ENCODE measurements at regions not wholly inside any gene's neighbourhood (a gene's known extent, or its start where the extent isn't known, plus 50 kb on each side); places are given as distances from the start of the nearest gene placed in this dataset.

DNA sequence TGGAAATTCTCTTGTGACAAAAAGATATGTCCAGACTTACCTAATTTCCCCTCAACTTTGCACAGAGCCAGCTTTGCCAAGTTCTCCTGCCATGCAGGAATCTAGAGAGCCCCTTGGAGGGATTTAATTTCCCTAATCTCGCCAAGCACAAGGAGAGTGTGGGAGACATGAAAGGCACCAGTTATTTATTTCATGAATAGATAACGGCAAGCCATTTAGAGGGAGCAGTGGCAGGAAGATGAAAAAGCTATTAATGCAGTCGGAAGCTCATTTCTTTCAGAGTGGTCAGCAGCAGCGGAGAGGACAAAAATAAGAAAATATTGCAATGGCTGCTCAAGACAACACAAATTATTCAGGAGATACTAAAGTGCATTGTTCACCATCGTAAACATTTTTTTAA lies 150.9 kb upstream of the WSCD2 start:
- H3K27ac ChIP-seq (ENCODE audit: low read length), result no peak overlapping the region
- ChIA-PET POLR2A (no interaction called here), CTCF (no interaction called here)
- no peak overlapping the region for H3K4me3 Mint-ChIP-seq
- ATAC-seq (replicated peaks in 1 of 4) (no peak), DNase-seq (no peak)
- H3K36me3 ChIP-seq (ENCODE audit: control insufficient read depth in 2 of 2, extremely low read depth in 1 of 2, insufficient read depth in 1 of 2, low read length in 1 of 2), result no peaks in the 10 kb centered on the region
- H3K27me3 ChIP-seq (replicated peaks in 1 of 2; ENCODE audit: control insufficient read depth in 2 of 2, extremely low read depth in 1 of 2, insufficient read depth in 2 of 2, low read length in 1 of 2), result peaks cover 0 to 2% of the 10 kb centered on the region in 2 experiments
- no peak overlapping the region for H3K27ac Mint-ChIP-seq
- no peaks in the 10 kb centered on the region for H3K4me1 Mint-ChIP-seq
- H3K4me1 ChIP-seq (ENCODE audit: control insufficient read depth in 1 of 2, extremely low read depth in 1 of 2, insufficient read depth in 2 of 2, low read length in 2 of 2), result no peaks in the 10 kb centered on the region
- no peaks in the 10 kb centered on the region for H3K36me3 Mint-ChIP-seq
- no peak overlapping the region for H3K4me3 ChIP-seq (ENCODE audit: control insufficient read depth in 1 of 2, extremely low read depth in 1 of 2, low read length in 1 of 2)
- no peaks in the 10 kb centered on the region for H3K9me3 ChIP-seq
- 73% methylated on average over 3 of the region's 5 CpGs for WGBS (ENCODE audit: insufficient coverage)
- peaks cover 0 to 12% (median 9%) of the 10 kb centered on the region in 3 donors for H3K9me3 Mint-ChIP-seq
- H3K27me3 Mint-ChIP-seq, result peaks cover 30 to 39% of the 10 kb centered on the region in 2 donors

DNA sequence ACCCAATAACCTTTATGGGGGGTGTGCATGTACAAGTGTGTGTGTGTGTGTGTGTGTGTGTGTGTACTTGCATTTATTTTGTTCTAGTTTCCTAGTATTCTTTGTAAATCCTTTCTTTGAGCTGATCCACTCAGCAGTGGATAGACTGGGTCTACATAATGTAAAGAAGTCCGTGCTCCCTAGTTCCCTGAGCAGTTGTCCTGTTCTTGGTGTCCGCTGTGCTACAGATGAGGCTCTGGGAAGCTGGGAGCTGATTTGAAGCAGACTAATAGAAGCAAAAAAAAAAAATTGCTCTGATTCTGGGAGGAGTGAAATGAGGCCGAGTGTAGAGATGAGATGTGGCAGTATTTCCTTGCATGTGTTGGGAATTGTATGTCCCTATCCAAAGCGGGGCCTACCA lies 150.4 kb upstream of the WSCD2 start:
- no peak overlapping the region for H3K27ac Mint-ChIP-seq
- peaks cover 0 to 12% (median 9%) of the 10 kb centered on the region in 3 donors for H3K9me3 Mint-ChIP-seq
- ATAC-seq (replicated peaks in 1 of 4) (no peak), DNase-seq (no peak)
- H3K4me3 Mint-ChIP-seq, result no peak overlapping the region
- no peaks in the 10 kb centered on the region for H3K36me3 Mint-ChIP-seq
- H3K27me3 ChIP-seq (replicated peaks in 1 of 2; ENCODE audit: control insufficient read depth in 2 of 2, extremely low read depth in 1 of 2, insufficient read depth in 2 of 2, low read length in 1 of 2), result peaks cover 0 to 2% of the 10 kb centered on the region in 2 experiments
- H3K27me3 Mint-ChIP-seq, result peaks cover 32 to 42% of the 10 kb centered on the region in 2 donors
- POLR2A ChIA-PET, result interaction anchor here in 1 of 2 donors (0.6 kb wide), 1 partner anchor 121 kb away, joined by 3 read pairs; no protein-coding TSS in a partner anchor
- no peak overlapping the region for H3K27ac ChIP-seq (ENCODE audit: low read length)
- H3K36me3 ChIP-seq (ENCODE audit: control insufficient read depth in 2 of 2, extremely low read depth in 1 of 2, insufficient read depth in 1 of 2, low read length in 1 of 2), result no peaks in the 10 kb centered on the region
- no peaks in the 10 kb centered on the region for H3K9me3 ChIP-seq
- no peak overlapping the region for H3K4me3 ChIP-seq (ENCODE audit: control insufficient read depth in 1 of 2, extremely low read depth in 1 of 2, low read length in 1 of 2)
- no peaks in the 10 kb centered on the region for H3K4me1 ChIP-seq (ENCODE audit: control insufficient read depth in 1 of 2, extremely low read depth in 1 of 2, insufficient read depth in 2 of 2, low read length in 2 of 2)
- H3K4me1 Mint-ChIP-seq, result no peaks in the 10 kb centered on the region
- CTCF ChIA-PET, result no interaction called here
- 79% methylated on average over 3 of the region's 4 CpGs for WGBS (ENCODE audit: insufficient coverage)

DNA sequence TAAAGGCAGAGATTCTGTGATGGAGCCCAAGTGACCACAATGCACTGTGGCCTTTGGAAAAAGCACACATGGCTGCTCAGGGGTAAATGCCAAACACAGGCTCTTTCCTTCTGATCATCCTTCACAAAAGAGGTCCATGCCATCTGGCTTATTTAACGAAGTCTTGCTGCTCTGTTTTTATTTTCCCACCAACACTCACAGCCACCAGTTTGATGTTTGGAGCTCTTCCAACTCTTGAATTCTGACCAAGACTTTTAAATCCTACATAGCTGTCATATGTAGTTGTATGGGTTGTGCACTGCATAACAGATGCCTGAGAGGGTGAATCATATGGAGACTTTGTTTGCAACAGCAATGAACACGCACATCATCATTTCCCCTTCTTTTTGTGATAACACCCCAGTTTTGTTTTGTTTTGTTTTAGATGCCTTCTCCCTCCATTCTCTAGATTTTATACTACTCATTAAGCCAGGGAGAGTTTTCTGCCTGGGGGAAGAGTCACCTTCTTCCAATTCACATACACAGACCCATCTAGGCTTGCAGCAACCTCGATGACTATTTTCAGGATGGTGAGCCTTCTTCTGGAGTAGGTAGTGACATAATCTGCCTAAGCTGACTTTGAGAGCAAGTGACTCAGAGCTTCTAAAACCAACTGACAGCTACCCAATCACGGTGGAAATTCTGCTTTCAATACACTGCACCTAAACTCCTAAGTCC lies 145.2 kb upstream of the WSCD2 start:
- no peaks in the 10 kb centered on the region for H3K36me3 Mint-ChIP-seq
- H3K27ac Mint-ChIP-seq, result no peak overlapping the region
- H3K4me1 ChIP-seq (ENCODE audit: control insufficient read depth in 1 of 2, extremely low read depth in 1 of 2, insufficient read depth in 2 of 2, low read length in 2 of 2), result no peaks in the 10 kb centered on the region
- 60% methylated on average over 1 of the region's 4 CpGs for WGBS (ENCODE audit: insufficient coverage)
- no peak overlapping the region for H3K4me3 ChIP-seq (ENCODE audit: control insufficient read depth in 1 of 2, extremely low read depth in 1 of 2, low read length in 1 of 2)
- POLR2A ChIA-PET, result no interaction called here
- CTCF ChIA-PET, result no interaction called here
- peaks cover 25 to 29% of the 10 kb centered on the region in 2 donors for H3K27me3 Mint-ChIP-seq
- peaks cover 0 to 2% of the 10 kb centered on the region in 2 experiments for H3K27me3 ChIP-seq (replicated peaks in 1 of 2; ENCODE audit: control insufficient read depth in 2 of 2, extremely low read depth in 1 of 2, insufficient read depth in 2 of 2, low read length in 1 of 2)
- ATAC-seq (replicated peaks in 1 of 4) (no peak), DNase-seq (no peak)
- H3K9me3 ChIP-seq, result no peaks in the 10 kb centered on the region
- no peaks in the 10 kb centered on the region for H3K4me1 Mint-ChIP-seq
- H3K4me3 Mint-ChIP-seq, result no peak overlapping the region
- no peaks in the 10 kb centered on the region for H3K36me3 ChIP-seq (ENCODE audit: control insufficient read depth in 2 of 2, extremely low read depth in 1 of 2, insufficient read depth in 1 of 2, low read length in 1 of 2)
- H3K9me3 Mint-ChIP-seq, result no peaks in the 10 kb centered on the region
- H3K27ac ChIP-seq (ENCODE audit: low read length), result no peak overlapping the region

DNA sequence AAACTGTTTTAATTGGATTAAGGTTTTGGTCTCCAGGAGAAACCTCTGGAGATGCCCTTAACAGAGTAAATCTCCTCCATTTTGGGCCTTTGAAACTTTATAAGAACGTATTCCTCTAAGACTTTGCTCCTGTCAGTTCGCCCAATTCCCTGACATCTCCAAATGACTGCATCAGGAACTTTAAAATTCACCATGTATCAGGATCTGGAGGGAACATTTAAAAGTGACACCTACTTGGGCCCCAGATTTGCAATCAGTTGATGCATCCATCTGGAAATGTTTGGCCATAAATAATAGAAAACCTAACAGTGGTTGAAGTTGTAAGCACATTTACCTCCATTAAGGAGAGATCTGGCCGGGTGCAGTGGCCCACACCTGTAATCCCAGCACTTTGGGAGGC lies 144.1 kb upstream of the WSCD2 start:
- Mint-ChIP-seq H3K27me3 (peaks cover 24 to 38% of the 10 kb centered on the region in 2 donors), H3K4me1 (no peaks in the 10 kb centered on the region), H3K9me3 (no peaks in the 10 kb centered on the region), H3K27ac (no peak overlapping the region), H3K36me3 (no peaks in the 10 kb centered on the region), H3K4me3 (no peak overlapping the region)
- no peak for ATAC-seq (replicated peaks in 1 of 4)
- Histone ChIP-seq H3K9me3 (no peaks in the 10 kb centered on the region), H3K4me3 (ENCODE audit: control insufficient read depth in 1 of 2, extremely low read depth in 1 of 2, low read length in 1 of 2) (no peak overlapping the region), H3K27ac (ENCODE audit: low read length) (no peak overlapping the region), H3K4me1 (ENCODE audit: control insufficient read depth in 1 of 2, extremely low read depth in 1 of 2, insufficient read depth in 2 of 2, low read length in 2 of 2) (no peaks in the 10 kb centered on the region), H3K27me3 (replicated peaks in 1 of 2; ENCODE audit: control insufficient read depth in 2 of 2, extremely low read depth in 1 of 2, insufficient read depth in 2 of 2, low read length in 1 of 2) (peaks cover 2% of the 10 kb centered on the region in 2 experiments), H3K36me3 (ENCODE audit: control insufficient read depth in 2 of 2, extremely low read depth in 1 of 2, insufficient read depth in 1 of 2, low read length in 1 of 2) (no peaks in the 10 kb centered on the region)
- CTCF ChIA-PET, result no interaction called here
- DNase-seq, result no peak
- 50% methylated on average over 2 of the region's 3 CpGs for WGBS (ENCODE audit: insufficient coverage)
- POLR2A ChIA-PET, result no interaction called here

DNA sequence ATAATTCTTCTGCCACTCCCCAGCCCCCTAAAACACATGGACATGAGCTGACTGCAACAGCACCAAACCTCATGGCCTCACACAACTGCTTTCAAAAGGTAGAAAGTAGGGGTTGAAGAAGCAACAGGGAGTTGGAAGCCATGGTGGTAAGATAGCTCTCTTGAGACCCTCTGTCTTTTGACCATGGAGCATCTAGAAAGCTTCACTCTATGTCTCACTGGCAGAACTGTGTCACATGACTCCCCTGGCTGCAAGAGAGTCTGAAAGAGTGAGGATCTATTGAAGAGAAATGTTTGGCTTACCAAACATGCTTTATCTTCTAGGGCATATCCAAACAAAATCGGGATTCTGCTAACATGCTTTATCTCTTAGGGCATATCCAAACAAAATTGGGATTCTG lies 142.9 kb upstream of the WSCD2 start:
- Mint-ChIP-seq H3K36me3 (no peaks in the 10 kb centered on the region), H3K27ac (no peak overlapping the region), H3K4me3 (no peak overlapping the region), H3K4me1 (peaks cover 0 to 3% (median 0%) of the 10 kb centered on the region in 3 donors), H3K9me3 (no peaks in the 10 kb centered on the region), H3K27me3 (peaks cover 23 to 44% of the 10 kb centered on the region in 2 donors)
- CTCF ChIA-PET, result interaction anchor here in 1 of 2 donors (0.6 kb wide), 1 partner anchor 90 kb away, joined by 3 read pairs; no protein-coding TSS in a partner anchor
- no peaks in the 10 kb centered on the region for H3K36me3 ChIP-seq (ENCODE audit: control insufficient read depth in 2 of 2, extremely low read depth in 1 of 2, insufficient read depth in 1 of 2, low read length in 1 of 2)
- WGBS (ENCODE audit: insufficient coverage), result no CpG with 5 or more reads among the region's 1 CpG
- H3K4me1 ChIP-seq (ENCODE audit: control insufficient read depth in 1 of 2, extremely low read depth in 1 of 2, insufficient read depth in 2 of 2, low read length in 2 of 2), result no peaks in the 10 kb centered on the region
- ATAC-seq (replicated peaks in 1 of 4) (no peak), DNase-seq (no peak)
- H3K4me3 ChIP-seq (ENCODE audit: control insufficient read depth in 1 of 2, extremely low read depth in 1 of 2, low read length in 1 of 2), result no peak overlapping the region
- no peak overlapping the region for H3K27ac ChIP-seq (ENCODE audit: low read length)
- H3K27me3 ChIP-seq (replicated peaks in 1 of 2; ENCODE audit: control insufficient read depth in 2 of 2, extremely low read depth in 1 of 2, insufficient read depth in 2 of 2, low read length in 1 of 2), result peaks cover 2% of the 10 kb centered on the region in 2 experiments
- POLR2A ChIA-PET, result no interaction called here
- no peaks in the 10 kb centered on the region for H3K9me3 ChIP-seq

DNA sequence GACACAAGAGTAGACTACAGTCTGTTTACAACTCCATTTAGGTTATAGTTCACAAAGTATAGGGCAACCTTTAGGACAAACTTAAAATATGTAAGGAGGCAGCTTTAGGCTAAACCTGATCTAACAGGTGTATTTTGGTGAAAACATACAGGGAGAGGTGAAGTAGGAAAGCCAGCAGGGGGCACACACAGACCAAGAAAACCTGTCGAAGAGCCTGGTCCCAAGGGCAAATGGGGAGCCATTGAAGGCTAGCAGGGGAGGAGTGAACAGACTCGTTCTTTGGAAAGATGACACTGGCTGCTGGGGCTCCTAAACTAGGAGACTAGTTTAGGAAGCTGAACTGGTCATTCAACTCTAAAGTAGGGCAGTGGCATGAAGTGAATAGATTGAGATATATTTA lies 138.8 kb upstream of the WSCD2 start:
- H3K4me1 Mint-ChIP-seq, result peaks cover 0 to 3% (median 0%) of the 10 kb centered on the region in 3 donors
- ATAC-seq (replicated peaks in 1 of 4) (peak in 1 of 4 experiments; percentile 35), DNase-seq (peak in 28 of 35 experiments; percentile 1 to 46 (median 20))
- no peak overlapping the region for H3K4me3 Mint-ChIP-seq
- H3K9me3 Mint-ChIP-seq, result no peaks in the 10 kb centered on the region
- CTCF ChIA-PET, result interaction anchor here (0.6 to 1.6 kb wide), 2 partner anchors 9 to 10 kb away, joined by 3 to 4 read pairs; no protein-coding TSS in a partner anchor
- H3K4me1 ChIP-seq (ENCODE audit: control insufficient read depth in 1 of 2, extremely low read depth in 1 of 2, insufficient read depth in 2 of 2, low read length in 2 of 2), result no peaks in the 10 kb centered on the region
- POLR2A ChIA-PET, result no interaction called here
- 11% methylated on average over 2 of the region's 2 CpGs for WGBS (ENCODE audit: insufficient coverage)
- H3K27ac ChIP-seq (ENCODE audit: low read length), result no peak overlapping the region
- H3K36me3 ChIP-seq (ENCODE audit: control insufficient read depth in 2 of 2, extremely low read depth in 1 of 2, insufficient read depth in 1 of 2, low read length in 1 of 2), result no peaks in the 10 kb centered on the region
- peaks cover 0 to 2% of the 10 kb centered on the region in 2 experiments for H3K27me3 ChIP-seq (replicated peaks in 1 of 2; ENCODE audit: control insufficient read depth in 2 of 2, extremely low read depth in 1 of 2, insufficient read depth in 2 of 2, low read length in 1 of 2)
- no peak overlapping the region for H3K4me3 ChIP-seq (ENCODE audit: control insufficient read depth in 1 of 2, extremely low read depth in 1 of 2, low read length in 1 of 2)
- no peaks in the 10 kb centered on the region for H3K9me3 ChIP-seq
- no peak overlapping the region for H3K27ac Mint-ChIP-seq
- H3K27me3 Mint-ChIP-seq, result peaks cover 7 to 22% of the 10 kb centered on the region in 2 donors
- no peaks in the 10 kb centered on the region for H3K36me3 Mint-ChIP-seq

Data from T-cell (primary cell).